GM12892 (cell line): ENCODE measurements at regions not wholly inside any gene's neighbourhood (a gene's known extent, or its start where the extent isn't known, plus 50 kb on each side); places are given as distances from the start of the nearest gene placed in this dataset.

ENCODE experiments used
- POLR2A ChIP-seq: IDR thresholded peaks from 2 replicates; pipeline ENCODE4 v1.6.1; 2011; ENCODE audit warnings: low read depth, low read length, control low read depth
- POLR2AphosphoS5 ChIP-seq: IDR thresholded peaks from 2 replicates; pipeline ENCODE4 v1.6.1; 2011; ENCODE audit warnings: low read depth, low read length, control low read depth
- TAF1 ChIP-seq: IDR thresholded peaks from 2 replicates; pipeline ENCODE4 v1.6.1; 2011; ENCODE audit warnings: low read depth, mild to moderate bottlenecking, control low read depth, low read length, borderline replicate concordance

- TF ChIP-seq POLR2A (no peak), TAF1 (no peak), POLR2AphosphoS5 (no peak)
These were observed 61.4 kb upstream of the CLDN18 start for GRCh38 chr3:137948400-137949072.
